HepG2 (cell line): ENCODE measurements at regions not wholly inside any gene's neighbourhood (a gene's known extent, or its start where the extent isn't known, plus 50 kb on each side); places are given as distances from the start of the nearest gene placed in this dataset.

Experiments
- ATAC-seq: fragments of 200-7000 bp; cut with Tn5 transposase; 3 replicates; pipeline ENCODE4 v1.9.1; 2020; ENCODE audit warnings: mild to moderate bottlenecking, moderate library complexity
- BruUV-seq: library from RNA; stranded (reverse); fragments of 400-500 nt; replicated peaks from 2 replicates; lab custom pipeline; 2021; lab: Mats Ljungman, UMichigan
- CTCF ChIA-PET: fragments of 300-600 bp; formaldehyde crosslinking; extraction: SDS; loops from one replicate; lab custom pipeline; 2021; ENCODE audit warnings: low total read pairs, inconsistent platforms, low intra/inter-chr PET ratio; lab: Yijun Ruan, JAX
- POLR2A ChIA-PET: fragments of 350-600 bp; sonication (Branson Sonifier 250); formaldehyde crosslinking; loops from one replicate; lab custom pipeline; 2020; ENCODE audit warnings: antibody characterized with exemption, inconsistent platforms; lab: Yijun Ruan, JAX
- DNase-seq: peaks from one replicate; pipeline ENCODE4 v3.0.0-alpha.2; 2015; ENCODE audit warnings: low spot score
- FAIRE-seq: peaks from 3 replicates; lab custom pipeline; 2011; peaks lifted over from hg19 to GRCh38; lab: Jason Lieb, UNC
- H2AFZ ChIP-seq: one replicate; pipeline ENCODE4 v1.6.1; 2011; ENCODE audit warnings: low read length, inconsistent platforms
- H3K27ac ChIP-seq: fragments of 300-600 bp; 3 replicates; pipeline ENCODE4 v1.8.0; 2011; ENCODE audit warnings: mixed run types, mild to moderate bottlenecking, mixed read lengths, low read length, inconsistent platforms; ENCODE audit not compliant: insufficient read depth; ENCODE audit errors: extremely low read length
- H3K27me3 ChIP-seq, 2 experiments: fragments of 200-600 bp in 1 of 2; 2 replicates in 1 of 2; 3 replicates in 1 of 2; pipeline versions ENCODE4 v1.6.0 to v1.8.0; 2011; ENCODE audit warnings: low read length in 2 of 2, mild to moderate bottlenecking in 2 of 2, moderate library complexity in 2 of 2, inconsistent platforms in 1 of 2; ENCODE audit not compliant: insufficient read depth in 2 of 2, control insufficient read depth in 1 of 2
- H3K36me3 ChIP-seq, 2 experiments: fragments of 200-600 bp in 1 of 2; replicated peaks in 1 of 2; 2 replicates in 1 of 2; 3 replicates in 1 of 2; pipeline versions ENCODE4 v1.5.1 to v1.8.0; 2011; ENCODE audit warnings: low read length in 2 of 2, inconsistent platforms in 1 of 2; ENCODE audit not compliant: insufficient read depth in 2 of 2, control insufficient read depth in 1 of 2
- H3K4me1 ChIP-seq: 2 replicates; pipeline ENCODE4 v1.5.1; 2012; ENCODE audit warnings: low read length, inconsistent platforms; ENCODE audit not compliant: insufficient read depth
- H3K4me2 ChIP-seq: 2 replicates; pipeline ENCODE4 v1.6.0; 2011; ENCODE audit warnings: low read depth, low read length, inconsistent platforms
- H3K4me3 ChIP-seq, 3 experiments: fragments of 200-600 bp in 1 of 3; sonication (generic), shearing (Covaris generic) in 1 of 3; replicated peaks in 1 of 3; 2 replicates each; pipeline ENCODE4 v1.5.1; 2011 to 2016; ENCODE audit warnings: low read length in 3 of 3, inconsistent platforms in 2 of 3, low read depth in 2 of 3, mild to moderate bottlenecking in 2 of 3, control low read depth in 1 of 3, mixed read lengths in 1 of 3; ENCODE audit not compliant: insufficient read depth in 1 of 3
- H3K79me2 ChIP-seq: one replicate; pipeline ENCODE4 v1.6.1; 2011; ENCODE audit warnings: low read length, inconsistent platforms; ENCODE audit not compliant: insufficient read depth
- H3K9ac ChIP-seq: 2 replicates; pipeline ENCODE4 v1.6.0; 2011; ENCODE audit warnings: mild to moderate bottlenecking, low read depth, low read length, inconsistent platforms; ENCODE audit not compliant: insufficient read depth
- H3K9me3 ChIP-seq: 2 replicates; pipeline ENCODE4 v1.5.1; 2012; ENCODE audit warnings: mild to moderate bottlenecking, low read length
- H4K20me1 ChIP-seq: 2 replicates; pipeline ENCODE4 v1.6.0; 2011; ENCODE audit warnings: inconsistent platforms, mild to moderate bottlenecking, low read length, moderate library complexity; ENCODE audit not compliant: insufficient read depth
- KLF16 ChIP-seq, 2 experiments: sonication (generic) in 1 of 2; formaldehyde crosslinking in 1 of 2; IDR thresholded peaks; 2 replicates each; pipeline versions ENCODE4 v1.6.1 to v1.8.0; 2016 to 2023; ENCODE audit warnings: missing genetic modification reagents in 2 of 2, missing compliant biosample characterization in 1 of 2
- MED13 ChIP-seq: sonication (generic); formaldehyde crosslinking; IDR thresholded peaks from 2 replicates; pipeline ENCODE4 v1.5.0; 2020; ENCODE audit warnings: missing genetic modification reagents
- PRPF4 ChIP-seq: fragments of 200-400 bp; formaldehyde crosslinking; IDR thresholded peaks from 2 replicates; pipeline ENCODE4 v1.6.1; 2016; ENCODE audit warnings: low read length, low read depth; ENCODE audit not compliant: poor library complexity, severe bottlenecking
- SOX13 ChIP-seq, 3 experiments: fragments of 450-650 bp in 1 of 3; sonication (generic) in 1 of 3; formaldehyde crosslinking in 1 of 3; IDR thresholded peaks in 2 of 3; conservative IDR thresholded peaks in 1 of 3; 2 replicates each; pipeline versions ENCODE4 v1.5.0 to v1.6.1; 2016 to 2020; ENCODE audit warnings: antibody characterized with exemption in 1 of 3, mild to moderate bottlenecking in 1 of 3, missing compliant biosample characterization in 1 of 3, missing genetic modification reagents in 1 of 3, moderate library complexity in 1 of 3
- ZFP1 ChIP-seq: IDR thresholded peaks from 2 replicates; pipeline ENCODE4 v1.6.1; 2016
- ZNF614 ChIP-seq: IDR thresholded peaks from 2 replicates; pipeline ENCODE4 v1.6.1; 2018; ENCODE audit warnings: missing biosample characterization, missing genetic modification reagents, inconsistent platforms, borderline replicate concordance
- ZNF775 ChIP-seq: sonication (generic); formaldehyde crosslinking; IDR thresholded peaks from 2 replicates; pipeline ENCODE4 v1.4.0; 2020; ENCODE audit warnings: missing genetic modification reagents, mild to moderate bottlenecking, moderate library complexity, borderline replicate concordance
- ZNF841 ChIP-seq: sonication (generic); formaldehyde crosslinking; IDR thresholded peaks from 2 replicates; pipeline ENCODE4 v1.8.1; 2023; ENCODE audit warnings: missing genetic modification reagents, borderline replicate concordance
- ZSCAN25 ChIP-seq: sonication (generic); formaldehyde crosslinking; IDR thresholded peaks from 2 replicates; pipeline ENCODE4 v1.8.0; 2022; ENCODE audit warnings: mild to moderate bottlenecking, missing genetic modification reagents
- WGBS: methylation state at CpG from one replicate; pipeline ENCODE4 v1.1.6; 2017; ENCODE audit warnings: low lambda C conversion rate; 5-methylcytosine and 5-hydroxymethylcytosine counted together
- in situ Hi-C: cut with HindIII; loops from 2 replicates; pipeline ENCODE4 v1.10.0; 2017; ENCODE audit warnings: low pct_unique_long_range_greater_than_20kb; ENCODE audit not compliant: extremely low pct_ligation_motif_present
- intact Hi-C: fragments of 100-400 bp; cut with micrococcal nuclease; formaldehyde crosslinking; loops from one replicate; pipeline ENCODE4 v1.10.0; 2022; ENCODE audit not compliant: unreplicated experiment
- TF ChIP-seq, protein P1 (sequence below): sonication (generic); formaldehyde crosslinking; IDR thresholded peaks from 2 replicates; pipeline ENCODE4 v1.4.0; 2020; ENCODE audit warnings: mild to moderate bottlenecking, low read depth, missing genetic modification reagents
- TF ChIP-seq, protein P2 (sequence below): sonication (generic); formaldehyde crosslinking; IDR thresholded peaks from 2 replicates; pipeline ENCODE4 v1.4.0; 2020; ENCODE audit warnings: missing genetic modification reagents, borderline replicate concordance
- TF ChIP-seq, protein P3 (sequence below): sonication (generic); formaldehyde crosslinking; IDR thresholded peaks from 2 replicates; pipeline ENCODE4 v1.4.0; 2020; ENCODE audit warnings: mild to moderate bottlenecking, missing genetic modification reagents
- TF ChIP-seq, protein P4 (sequence below): sonication (generic); formaldehyde crosslinking; IDR thresholded peaks from 2 replicates; pipeline ENCODE4 v1.4.0; 2020; ENCODE audit warnings: missing genetic modification reagents

DNA sequence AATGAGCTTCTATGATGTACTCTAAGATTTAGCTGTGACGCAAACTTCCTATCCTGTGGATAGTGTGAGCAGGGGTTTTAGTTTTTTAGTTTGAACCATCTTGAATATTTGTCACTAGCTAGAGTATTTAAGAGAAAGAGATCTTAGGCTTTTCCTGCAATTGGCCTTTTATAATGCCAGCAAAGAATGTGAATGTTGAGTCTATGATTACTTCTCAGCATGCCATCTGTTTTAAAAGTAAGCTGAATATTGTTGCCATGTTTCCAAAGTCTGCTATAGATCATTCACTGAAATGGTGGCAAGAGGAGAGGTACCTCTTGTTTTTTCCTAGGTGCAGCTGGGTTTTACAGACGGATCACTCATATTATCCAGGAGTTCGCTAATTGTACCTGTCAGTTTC is 1783.6 kb upstream of the FLRT2 start:
- H2AFZ ChIP-seq, result no peak overlapping the region
- ChIA-PET POLR2A (no interaction called here), CTCF (no interaction called here)
- no peak for ATAC-seq
- H3K27ac ChIP-seq, result no peak overlapping the region
- H3K9me3 ChIP-seq, result peaks cover 80% of the 10 kb centered on the region
- 68% methylated on average over 3 of the region's 3 CpGs for WGBS
- no TSS peak for BruUV-seq
- H4K20me1 ChIP-seq, result no peaks in the 10 kb centered on the region
- no peak overlapping the region for H3K4me2 ChIP-seq
- FAIRE-seq, result no peak
- no peaks in the 10 kb centered on the region for H3K79me2 ChIP-seq
- H3K27me3 ChIP-seq, result no peaks in the 10 kb centered on the region
- H3K36me3 ChIP-seq, result no peaks in the 10 kb centered on the region
- intact Hi-C loops, result no loop called here
- no peaks in the 10 kb centered on the region for H3K4me1 ChIP-seq
- H3K9ac ChIP-seq, result no peak overlapping the region
- no peak for TF ChIP-seq PRPF4
- TF ChIP-seq MED13, result no peak
- TF ChIP-seq, protein P1, sequence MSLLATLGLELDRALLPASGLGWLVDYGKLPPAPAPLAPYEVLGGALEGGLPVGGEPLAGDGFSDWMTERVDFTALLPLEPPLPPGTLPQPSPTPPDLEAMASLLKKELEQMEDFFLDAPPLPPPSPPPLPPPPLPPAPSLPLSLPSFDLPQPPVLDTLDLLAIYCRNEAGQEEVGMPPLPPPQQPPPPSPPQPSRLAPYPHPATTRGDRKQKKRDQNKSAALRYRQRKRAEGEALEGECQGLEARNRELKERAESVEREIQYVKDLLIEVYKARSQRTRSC (CRISPR knock-in tag), result no peak
- TF ChIP-seq ZNF614 (CRISPR knock-in tag), result no peak
- TF ChIP-seq, protein P2, sequence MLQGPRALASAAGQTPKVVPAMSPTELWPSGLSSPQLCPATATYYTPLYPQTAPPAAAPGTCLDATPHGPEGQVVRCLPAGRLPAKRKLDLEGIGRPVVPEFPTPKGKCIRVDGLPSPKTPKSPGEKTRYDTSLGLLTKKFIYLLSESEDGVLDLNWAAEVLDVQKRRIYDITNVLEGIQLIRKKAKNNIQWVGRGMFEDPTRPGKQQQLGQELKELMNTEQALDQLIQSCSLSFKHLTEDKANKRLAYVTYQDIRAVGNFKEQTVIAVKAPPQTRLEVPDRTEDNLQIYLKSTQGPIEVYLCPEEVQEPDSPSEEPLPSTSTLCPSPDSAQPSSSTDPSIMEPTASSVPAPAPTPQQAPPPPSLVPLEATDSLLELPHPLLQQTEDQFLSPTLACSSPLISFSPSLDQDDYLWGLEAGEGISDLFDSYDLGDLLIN (CRISPR knock-in tag), result no peak
- in situ Hi-C loops, result no loop called here
- H3K4me3 ChIP-seq, result no peak overlapping the region
- DNase-seq, result no peak

DNA sequence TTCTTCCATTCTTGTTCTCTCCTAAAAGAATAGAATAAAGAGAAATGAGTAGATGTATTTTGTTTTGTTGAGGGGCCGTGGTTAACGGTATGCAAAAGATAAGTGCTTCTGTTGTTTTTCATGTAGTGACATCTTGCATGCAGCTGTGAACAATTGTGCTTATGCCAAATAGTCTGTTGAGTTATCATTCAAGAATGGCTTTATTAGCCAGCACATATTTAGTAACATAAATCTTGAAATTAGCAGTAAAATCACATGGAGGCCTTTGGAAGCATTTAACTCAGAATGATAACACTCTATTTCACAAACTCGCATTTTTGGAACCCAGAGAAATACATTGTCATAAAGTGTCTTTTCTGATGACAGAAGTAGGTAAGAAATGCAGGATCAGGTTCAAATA is 1772.0 kb upstream of the FLRT2 start:
- no peak overlapping the region for H3K4me2 ChIP-seq
- peaks cover 85% of the 10 kb centered on the region for H3K9me3 ChIP-seq
- ChIA-PET CTCF (no interaction called here), POLR2A (no interaction called here)
- BruUV-seq, result no TSS peak
- DNase-seq (no peak), FAIRE-seq (no peak), ATAC-seq (no peak)
- H4K20me1 ChIP-seq, result no peaks in the 10 kb centered on the region
- no peaks in the 10 kb centered on the region for H3K36me3 ChIP-seq
- WGBS, result 0% methylated on average over 3 of the region's 3 CpGs
- intact Hi-C loops, result no loop called here
- no peak overlapping the region for H2AFZ ChIP-seq
- no peaks in the 10 kb centered on the region for H3K79me2 ChIP-seq
- no peak overlapping the region for H3K4me3 ChIP-seq
- no peaks in the 10 kb centered on the region for H3K27me3 ChIP-seq
- TF ChIP-seq KLF16 (CRISPR knock-in tag; IDR thresholded peaks at IDR 0.05) (no peak), SOX13 (IDR thresholded peaks at IDR 0.05) (no peak), SOX13 (CRISPR knock-in tag; conservative IDR thresholded peaks at IDR 0.05 in 1 of 2, IDR thresholded peaks at IDR 0.05 in 1 of 2) (no peak), ZSCAN25 (CRISPR knock-in tag) (no peak), ZNF775 (no peak), ZNF841 (CRISPR knock-in tag) (no peak), ZFP1 (CRISPR knock-in tag) (no peak)
- TF ChIP-seq, protein P3, sequence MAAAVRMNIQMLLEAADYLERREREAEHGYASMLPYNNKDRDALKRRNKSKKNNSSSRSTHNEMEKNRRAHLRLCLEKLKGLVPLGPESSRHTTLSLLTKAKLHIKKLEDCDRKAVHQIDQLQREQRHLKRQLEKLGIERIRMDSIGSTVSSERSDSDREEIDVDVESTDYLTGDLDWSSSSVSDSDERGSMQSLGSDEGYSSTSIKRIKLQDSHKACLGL (CRISPR knock-in tag), result no peak
- TF ChIP-seq, protein P4, sequence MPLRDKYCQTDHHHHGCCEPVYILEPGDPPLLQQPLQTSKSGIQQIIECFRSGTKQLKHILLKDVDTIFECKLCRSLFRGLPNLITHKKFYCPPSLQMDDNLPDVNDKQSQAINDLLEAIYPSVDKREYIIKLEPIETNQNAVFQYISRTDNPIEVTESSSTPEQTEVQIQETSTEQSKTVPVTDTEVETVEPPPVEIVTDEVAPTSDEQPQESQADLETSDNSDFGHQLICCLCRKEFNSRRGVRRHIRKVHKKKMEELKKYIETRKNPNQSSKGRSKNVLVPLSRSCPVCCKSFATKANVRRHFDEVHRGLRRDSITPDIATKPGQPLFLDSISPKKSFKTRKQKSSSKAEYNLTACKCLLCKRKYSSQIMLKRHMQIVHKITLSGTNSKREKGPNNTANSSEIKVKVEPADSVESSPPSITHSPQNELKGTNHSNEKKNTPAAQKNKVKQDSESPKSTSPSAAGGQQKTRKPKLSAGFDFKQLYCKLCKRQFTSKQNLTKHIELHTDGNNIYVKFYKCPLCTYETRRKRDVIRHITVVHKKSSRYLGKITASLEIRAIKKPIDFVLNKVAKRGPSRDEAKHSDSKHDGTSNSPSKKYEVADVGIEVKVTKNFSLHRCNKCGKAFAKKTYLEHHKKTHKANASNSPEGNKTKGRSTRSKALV (CRISPR knock-in tag), result no peak
- TF ChIP-seq, all 625 proteins: peak for 0
- H3K9ac ChIP-seq, result no peak overlapping the region
- H3K27ac ChIP-seq, result no peak overlapping the region
- H3K4me1 ChIP-seq, result no peaks in the 10 kb centered on the region
- in situ Hi-C loops, result no loop called here
